PC-3 (cell line): ENCODE measurements at regions not wholly inside any gene's neighbourhood (a gene's known extent, or its start where the extent isn't known, plus 50 kb on each side); places are given as distances from the start of the nearest gene placed in this dataset.

Source experiments
- EZH2 ChIP-seq: fragments of 300-600 bp; sonication (generic); IDR thresholded peaks from one replicate; pipeline ENCODE4 v1.6.1; 2017; ENCODE audit warnings: antibody characterized with exemption, mild to moderate bottlenecking, low read length; ENCODE audit not compliant: unreplicated experiment
- TF ChIP-seq, protein P1 (sequence below): fragments of 300-600 bp; sonication (generic); conservative IDR thresholded peaks from 2 replicates; pipeline ENCODE4 v1.5.1; 2017; ENCODE audit warnings: antibody characterized with exemption, low read depth, mild to moderate bottlenecking, low read length

DNA sequence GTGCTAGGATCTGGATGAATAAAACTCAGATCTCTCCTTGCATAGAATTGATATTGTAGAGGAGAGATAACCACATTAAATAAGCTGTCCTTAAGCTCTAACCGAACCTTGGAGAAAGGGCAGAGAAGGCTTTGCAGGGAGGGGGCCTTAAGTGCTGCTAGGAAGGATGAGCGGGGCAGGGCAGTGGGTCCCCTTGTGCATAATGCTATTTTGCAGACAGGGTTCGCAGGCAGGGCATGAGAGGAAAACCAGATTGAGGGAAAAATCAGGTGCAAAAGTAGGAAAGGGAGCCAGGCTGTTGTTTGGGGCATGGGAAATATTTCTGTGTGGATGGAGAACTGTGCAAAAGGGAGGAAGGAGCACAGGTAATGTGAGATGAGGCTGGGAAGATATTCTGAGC is 383.0 kb upstream of the JARID2 start:
- TF ChIP-seq, protein P1, sequence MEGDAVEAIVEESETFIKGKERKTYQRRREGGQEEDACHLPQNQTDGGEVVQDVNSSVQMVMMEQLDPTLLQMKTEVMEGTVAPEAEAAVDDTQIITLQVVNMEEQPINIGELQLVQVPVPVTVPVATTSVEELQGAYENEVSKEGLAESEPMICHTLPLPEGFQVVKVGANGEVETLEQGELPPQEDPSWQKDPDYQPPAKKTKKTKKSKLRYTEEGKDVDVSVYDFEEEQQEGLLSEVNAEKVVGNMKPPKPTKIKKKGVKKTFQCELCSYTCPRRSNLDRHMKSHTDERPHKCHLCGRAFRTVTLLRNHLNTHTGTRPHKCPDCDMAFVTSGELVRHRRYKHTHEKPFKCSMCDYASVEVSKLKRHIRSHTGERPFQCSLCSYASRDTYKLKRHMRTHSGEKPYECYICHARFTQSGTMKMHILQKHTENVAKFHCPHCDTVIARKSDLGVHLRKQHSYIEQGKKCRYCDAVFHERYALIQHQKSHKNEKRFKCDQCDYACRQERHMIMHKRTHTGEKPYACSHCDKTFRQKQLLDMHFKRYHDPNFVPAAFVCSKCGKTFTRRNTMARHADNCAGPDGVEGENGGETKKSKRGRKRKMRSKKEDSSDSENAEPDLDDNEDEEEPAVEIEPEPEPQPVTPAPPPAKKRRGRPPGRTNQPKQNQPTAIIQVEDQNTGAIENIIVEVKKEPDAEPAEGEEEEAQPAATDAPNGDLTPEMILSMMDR: no peak
- TF ChIP-seq EZH2: no peak
